ENCODE measurements at regions not wholly inside any gene's neighbourhood (a gene's known extent, or its start where the extent isn't known, plus 50 kb on each side); places are given as distances from the start of the nearest gene placed in this dataset.

DNA sequence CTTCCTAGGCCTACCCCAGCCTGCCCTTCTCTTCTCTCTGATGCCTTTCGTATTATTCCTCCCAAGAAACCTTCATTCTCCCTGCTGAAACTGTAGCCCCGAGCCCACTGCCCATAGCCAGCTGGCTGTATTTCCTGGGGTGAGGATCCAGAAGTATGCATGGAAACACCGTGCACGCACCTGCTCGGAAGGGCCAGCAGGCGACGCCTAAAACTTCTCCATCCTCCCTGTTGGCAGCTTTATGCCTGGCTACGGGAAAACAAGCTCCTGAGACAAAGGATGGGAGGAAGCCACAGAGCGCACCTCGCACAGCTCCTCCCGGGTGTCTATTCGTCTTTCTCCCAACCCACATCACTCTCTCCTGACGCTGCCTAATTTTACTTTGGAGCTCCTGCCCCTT lies 69.0 kb upstream of the CAPRIN2 start:
- no peak for TF ChIP-seq POLR2A (IDR thresholded peaks at IDR 0.05)
- TF ChIP-seq EP300 (IDR thresholded peaks at IDR 0.05): no peak
- TF ChIP-seq, protein P1, sequence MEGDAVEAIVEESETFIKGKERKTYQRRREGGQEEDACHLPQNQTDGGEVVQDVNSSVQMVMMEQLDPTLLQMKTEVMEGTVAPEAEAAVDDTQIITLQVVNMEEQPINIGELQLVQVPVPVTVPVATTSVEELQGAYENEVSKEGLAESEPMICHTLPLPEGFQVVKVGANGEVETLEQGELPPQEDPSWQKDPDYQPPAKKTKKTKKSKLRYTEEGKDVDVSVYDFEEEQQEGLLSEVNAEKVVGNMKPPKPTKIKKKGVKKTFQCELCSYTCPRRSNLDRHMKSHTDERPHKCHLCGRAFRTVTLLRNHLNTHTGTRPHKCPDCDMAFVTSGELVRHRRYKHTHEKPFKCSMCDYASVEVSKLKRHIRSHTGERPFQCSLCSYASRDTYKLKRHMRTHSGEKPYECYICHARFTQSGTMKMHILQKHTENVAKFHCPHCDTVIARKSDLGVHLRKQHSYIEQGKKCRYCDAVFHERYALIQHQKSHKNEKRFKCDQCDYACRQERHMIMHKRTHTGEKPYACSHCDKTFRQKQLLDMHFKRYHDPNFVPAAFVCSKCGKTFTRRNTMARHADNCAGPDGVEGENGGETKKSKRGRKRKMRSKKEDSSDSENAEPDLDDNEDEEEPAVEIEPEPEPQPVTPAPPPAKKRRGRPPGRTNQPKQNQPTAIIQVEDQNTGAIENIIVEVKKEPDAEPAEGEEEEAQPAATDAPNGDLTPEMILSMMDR (IDR thresholded peaks at IDR 0.05): no peak
- TF ChIP-seq POLR2AphosphoS5 (IDR thresholded peaks at IDR 0.05): no peak
